GM21526 (cell line): ENCODE measurements at regions not wholly inside any gene's neighbourhood (a gene's known extent, or its start where the extent isn't known, plus 50 kb on each side); places are given as distances from the start of the nearest gene placed in this dataset.

Experiments used
- ATAC-seq: cut with Tn5 transposase; IDR thresholded peaks from one replicate; pipeline ENCODE4 v1.9.1; 2021; ENCODE audit warnings: moderate library complexity; ENCODE audit not compliant: unreplicated experiment, low FRiP score

- no peak for ATAC-seq
These were observed 436.7 kb upstream of the JAG1 start for GRCh38 chr20:11110535-11110934.

GRCh38 chr20:11111191-11111590 lies 437.4 kb upstream of the JAG1 start:
- no peak for ATAC-seq

GRCh38 chr20:11112832-11113231 lies 439.0 kb upstream of the JAG1 start:
- no peak for ATAC-seq

DNA sequence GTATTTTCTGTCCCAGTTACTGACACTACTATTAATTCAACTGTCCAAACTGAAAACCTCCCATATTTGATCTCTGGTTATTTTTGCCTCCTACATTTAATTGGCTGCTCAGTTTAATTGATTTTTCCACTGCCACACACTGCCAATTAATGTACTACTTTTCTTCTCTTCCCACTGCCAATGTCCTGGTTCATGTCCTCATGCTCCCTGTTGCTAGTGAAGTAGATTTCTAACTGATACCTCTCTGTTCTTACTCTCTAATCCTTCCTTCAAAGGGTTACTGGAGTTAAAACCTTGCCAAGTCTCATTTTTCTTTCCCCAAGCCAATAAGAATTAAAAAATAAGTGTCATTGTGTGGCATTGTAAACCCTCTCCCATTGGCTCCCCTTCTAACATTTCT lies 440.6 kb upstream of the JAG1 start:
- ATAC-seq: no peak

GRCh38 chr20:11117808-11118528 lies 444.2 kb upstream of the JAG1 start:
- no peak for ATAC-seq

GRCh38 chr20:11118802-11119380 lies 445.1 kb upstream of the JAG1 start:
- ATAC-seq: no peak

GRCh38 chr20:11119573-11119972 lies 445.8 kb upstream of the JAG1 start:
- no peak for ATAC-seq

DNA sequence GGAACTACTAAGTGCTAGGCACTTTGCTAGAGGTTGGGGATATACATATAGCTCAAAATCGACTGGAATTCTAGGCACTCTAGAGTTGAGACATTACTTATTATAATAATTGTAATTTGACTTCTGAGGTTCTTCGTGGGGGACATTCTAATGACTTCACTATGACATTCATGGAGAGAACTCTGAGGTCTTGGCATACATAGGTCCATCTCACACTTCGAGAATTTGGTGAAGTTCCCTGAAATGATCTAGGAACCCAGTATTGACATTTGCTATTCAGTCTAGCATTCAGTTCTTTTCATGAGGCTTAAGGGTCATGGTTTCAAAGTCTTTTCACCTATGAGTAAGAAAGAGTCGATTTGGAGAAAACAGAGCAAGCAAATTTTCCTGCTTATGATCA lies 446.6 kb upstream of the JAG1 start:
- ATAC-seq: no peak

DNA sequence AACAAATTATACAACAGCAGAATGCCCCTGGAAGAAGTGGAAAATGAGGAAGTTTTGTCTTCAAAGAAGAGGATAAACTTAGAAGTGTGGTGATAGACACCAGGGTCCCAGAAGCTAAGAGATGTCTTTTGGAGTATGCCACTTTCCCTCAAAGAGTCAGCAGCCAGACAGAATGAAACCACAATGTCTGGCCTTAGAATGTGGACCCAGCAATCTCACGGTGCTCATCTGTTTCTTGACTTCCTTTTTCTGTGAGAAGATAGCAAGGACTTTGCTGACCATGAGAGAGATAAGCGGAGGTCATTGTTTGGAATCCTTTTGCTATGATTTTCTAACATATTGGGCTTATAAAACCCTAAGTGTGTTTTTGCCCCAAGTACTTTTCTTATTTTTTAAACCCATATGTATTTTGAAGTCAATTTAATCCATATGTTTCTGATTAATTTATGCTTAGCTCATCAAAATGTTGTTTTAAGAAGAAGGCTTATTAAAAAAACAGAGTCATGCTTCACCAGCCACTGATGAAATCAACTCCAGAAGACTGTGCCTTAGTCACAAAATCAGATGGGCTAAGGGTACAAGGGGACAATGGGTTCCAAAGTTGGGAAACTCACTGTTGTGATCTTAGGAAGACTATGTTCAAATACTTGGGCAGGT lies 451.2 kb upstream of the JAG1 start:
- ATAC-seq: no peak

GRCh38 chr20:11128220-11128718 lies 454.5 kb upstream of the JAG1 start:
- ATAC-seq: no peak

GRCh38 chr20:11128721-11129120 lies 454.9 kb upstream of the JAG1 start:
- ATAC-seq: no peak

DNA sequence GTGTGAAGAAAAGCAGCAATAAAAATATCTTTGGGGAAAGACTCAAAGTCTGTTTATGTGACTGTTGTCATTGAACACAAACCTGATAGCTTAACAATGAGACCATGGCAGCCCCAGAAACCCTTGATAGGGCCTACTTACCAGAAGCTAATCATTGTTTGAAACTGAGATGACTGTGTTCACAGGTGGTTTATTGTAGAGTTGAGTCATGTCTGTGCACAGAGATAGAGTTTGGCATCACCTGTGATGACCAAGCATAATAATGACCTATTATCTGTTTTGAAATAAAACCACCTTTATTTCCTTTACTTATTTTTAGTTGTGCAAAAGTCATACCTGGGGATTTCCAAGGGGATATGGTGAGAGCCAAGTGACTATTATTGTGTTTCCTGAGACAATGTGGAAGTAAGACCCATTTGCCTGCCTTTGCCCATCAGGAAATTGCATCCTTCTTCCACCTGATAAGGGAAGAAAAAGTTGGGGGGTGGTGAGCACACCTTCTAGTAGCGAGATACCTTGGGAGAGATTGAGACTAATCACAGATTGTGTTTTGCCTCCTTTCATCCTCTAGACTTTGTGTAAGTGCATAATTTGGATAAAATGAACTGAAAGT lies 456.9 kb upstream of the JAG1 start:
- no peak for ATAC-seq

- no peak for ATAC-seq
These were observed 459.1 kb upstream of the JAG1 start for GRCh38 chr20:11132819-11133415.

- no peak for ATAC-seq
These were observed 462.9 kb upstream of the JAG1 start for GRCh38 chr20:11136691-11137090.

GRCh38 chr20:11137688-11138087 lies 463.9 kb upstream of the JAG1 start:
- no peak for ATAC-seq

DNA sequence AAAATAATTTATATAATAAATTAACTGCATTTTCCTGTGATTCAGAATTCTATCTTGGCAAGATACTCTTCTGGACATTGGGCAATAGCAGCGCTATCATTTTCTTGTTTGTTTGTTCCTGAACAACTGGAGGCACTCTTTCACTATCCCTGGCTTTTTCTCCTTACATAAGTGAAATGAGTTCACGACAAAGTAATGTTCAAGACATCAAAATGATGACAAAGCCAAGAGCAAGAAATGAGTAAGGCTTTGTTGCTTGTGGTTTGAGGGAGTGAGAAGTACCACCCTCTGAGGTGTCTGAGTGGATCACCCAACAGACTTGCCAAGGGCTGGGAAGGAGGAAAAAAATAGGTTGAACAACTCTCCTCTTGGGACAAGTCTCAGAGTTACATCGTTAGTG lies 466.6 kb upstream of the JAG1 start:
- no peak for ATAC-seq

GRCh38 chr20:11143481-11143880 lies 469.7 kb upstream of the JAG1 start:
- ATAC-seq: no peak

DNA sequence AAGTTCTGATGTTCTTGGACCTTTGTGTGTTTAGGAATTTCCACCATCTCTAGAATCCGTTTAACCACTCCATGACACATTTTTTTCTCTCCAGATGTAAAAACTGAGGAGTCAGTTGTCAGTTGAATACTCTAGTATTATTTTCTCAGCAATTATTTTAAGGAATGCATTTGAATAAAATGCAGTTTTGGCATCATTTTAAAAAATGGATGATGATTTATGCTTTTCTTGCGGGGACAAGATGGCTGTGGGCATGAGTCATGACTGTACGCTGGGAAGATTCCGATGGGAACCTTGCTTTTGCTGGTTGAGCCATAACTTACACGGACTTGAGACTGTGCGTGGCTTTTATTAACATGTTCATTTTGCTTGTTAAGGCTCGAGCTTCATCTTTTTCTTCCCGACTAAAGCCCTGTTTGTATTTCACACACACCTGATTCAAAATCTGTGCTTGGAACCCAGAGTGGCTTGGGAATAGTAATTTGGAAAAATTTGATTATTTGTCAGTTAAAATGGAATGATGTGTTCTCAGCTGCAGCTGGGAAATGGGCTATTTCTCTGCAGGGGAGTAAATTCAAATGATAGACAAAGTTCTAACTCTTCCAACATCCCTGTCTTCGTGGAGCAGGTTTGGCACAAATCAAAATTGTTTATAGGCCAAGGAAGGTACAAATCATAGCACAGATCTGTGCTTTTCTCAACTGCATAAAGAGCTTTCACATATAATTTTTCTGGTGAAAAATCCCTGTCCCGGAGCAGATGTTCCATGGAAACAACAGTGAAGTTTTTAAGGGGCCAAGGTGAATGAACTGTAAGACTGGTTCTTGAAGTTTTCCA lies 470.5 kb upstream of the JAG1 start:
- no peak for ATAC-seq

DNA sequence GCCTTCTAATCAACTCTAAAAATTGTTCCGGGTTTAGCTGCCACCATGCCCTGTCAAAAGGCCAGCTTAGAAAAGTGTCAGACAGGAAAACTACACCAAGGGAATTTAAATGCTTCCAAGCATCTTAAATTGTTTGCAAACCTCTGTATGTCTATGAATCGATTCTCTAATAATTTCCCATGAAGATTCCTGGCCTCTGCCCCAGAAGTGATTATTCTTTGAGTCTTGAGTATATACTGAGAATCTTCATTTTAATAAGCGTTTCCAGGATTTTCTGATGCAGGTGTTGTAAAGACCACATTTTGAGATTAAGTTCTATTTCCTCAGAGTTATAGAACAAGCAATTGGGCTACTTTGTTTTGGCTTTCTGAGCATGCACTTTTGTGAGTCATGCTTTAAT lies 471.8 kb upstream of the JAG1 start:
- ATAC-seq: no peak

- ATAC-seq: no peak
These were observed 480.0 kb upstream of the JAG1 start for GRCh38 chr20:11153819-11154218.
